Mesodermal cell (in vitro differentiated cells): ENCODE measurements at regions not wholly inside any gene's neighbourhood (a gene's known extent, or its start where the extent isn't known, plus 50 kb on each side); places are given as distances from the start of the nearest gene placed in this dataset.

Source experiments
- H3K27ac ChIP-seq: 2 replicates; pipeline ENCODE4 v1.7.0; 2013; ENCODE audit warnings: mild to moderate bottlenecking, low read depth, low read length, moderate library complexity; ENCODE audit not compliant: severe bottlenecking
- H3K36me3 ChIP-seq: 2 replicates; pipeline ENCODE4 v1.7.1; 2013; ENCODE audit warnings: mild to moderate bottlenecking, low read length, moderate library complexity; ENCODE audit not compliant: control insufficient read depth, insufficient read depth
- H3K4me1 ChIP-seq: one replicate; pipeline ENCODE4 v1.7.1; 2013; ENCODE audit warnings: mild to moderate bottlenecking, low read length; ENCODE audit not compliant: insufficient read depth, control insufficient read depth, poor library complexity, severe bottlenecking
- H3K4me3 ChIP-seq: 2 replicates; pipeline ENCODE4 v1.7.0; 2013; ENCODE audit warnings: low read length, control low read depth, mild to moderate bottlenecking; ENCODE audit not compliant: insufficient read depth, poor library complexity, severe bottlenecking; ENCODE audit errors: extremely low read depth
- H3K9me3 ChIP-seq: 2 replicates; pipeline ENCODE4 v1.7.1; 2013; ENCODE audit warnings: mild to moderate bottlenecking, low read length, moderate library complexity; ENCODE audit not compliant: control insufficient read depth
- WGBS, 2 experiments: methylation state at CpG; one replicate each; pipeline ENCODE4 v1.1.5; 2013; ENCODE audit warnings: missing lambda C conversion rate in 2 of 2; ENCODE audit not compliant: insufficient coverage in 2 of 2; 5-methylcytosine and 5-hydroxymethylcytosine counted together

DNA sequence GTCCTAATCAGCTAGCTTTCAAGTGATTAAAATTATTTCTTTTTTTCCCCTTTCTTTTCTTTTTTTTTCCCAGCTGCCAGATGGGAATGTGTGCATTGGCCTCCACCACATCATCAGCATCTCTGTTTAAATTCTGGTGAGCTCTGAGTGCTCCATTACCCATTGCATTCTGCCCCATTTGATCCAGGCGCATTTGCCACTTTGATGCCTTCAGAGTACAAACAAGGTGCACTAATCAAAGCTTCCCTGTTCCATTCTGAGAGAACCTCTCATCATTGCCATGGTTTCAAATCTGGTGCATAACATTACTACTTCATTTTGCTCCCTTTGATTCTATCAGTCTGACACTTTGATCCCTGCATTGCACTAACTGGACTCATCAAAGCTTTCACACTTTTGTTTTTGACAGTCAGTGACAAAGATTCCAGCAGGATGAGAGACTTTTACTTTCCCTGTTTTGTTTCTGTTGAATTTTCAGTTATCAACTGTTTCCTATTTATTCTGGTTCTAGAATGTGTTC, 238.8 kb upstream of the PCDH10 start:
- Histone ChIP-seq H3K27ac (no peak overlapping the region), H3K36me3 (no peaks in the 10 kb centered on the region), H3K4me3 (no peak overlapping the region), H3K9me3 (peaks cover 3% of the 10 kb centered on the region), H3K4me1 (no peaks in the 10 kb centered on the region)
- 80% methylated on average over 1 of the region's 1 CpG; no CpG with 5 or more reads in 1 of the 2 experiments for WGBS, 2 experiments

DNA sequence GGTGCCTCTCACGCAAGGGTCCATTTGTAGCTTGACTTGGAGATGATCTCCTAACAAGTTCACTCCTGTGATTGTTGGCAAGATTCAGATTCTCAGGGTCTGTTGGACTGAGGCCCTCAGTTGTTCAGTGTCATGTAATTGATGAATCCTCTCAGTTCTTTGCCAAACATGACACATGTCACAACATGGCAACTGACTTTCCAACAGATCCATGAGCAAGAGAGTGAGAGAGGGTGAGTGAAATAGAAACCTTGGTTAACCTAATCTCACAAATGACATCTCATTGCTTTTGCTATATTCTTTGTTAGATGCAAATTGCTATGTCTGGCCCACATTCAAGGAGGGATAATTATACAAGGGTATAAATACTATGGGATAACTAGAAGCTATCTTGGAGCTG, 231.0 kb upstream of the PCDH10 start:
- no peak overlapping the region for H3K4me3 ChIP-seq
- H3K4me1 ChIP-seq: no peaks in the 10 kb centered on the region
- no peak overlapping the region for H3K27ac ChIP-seq
- 83% methylated on average over 1 of the region's 1 CpG; no CpG with 5 or more reads in 1 of the 2 experiments for WGBS, 2 experiments
- H3K36me3 ChIP-seq: no peaks in the 10 kb centered on the region
- no peaks in the 10 kb centered on the region for H3K9me3 ChIP-seq

DNA sequence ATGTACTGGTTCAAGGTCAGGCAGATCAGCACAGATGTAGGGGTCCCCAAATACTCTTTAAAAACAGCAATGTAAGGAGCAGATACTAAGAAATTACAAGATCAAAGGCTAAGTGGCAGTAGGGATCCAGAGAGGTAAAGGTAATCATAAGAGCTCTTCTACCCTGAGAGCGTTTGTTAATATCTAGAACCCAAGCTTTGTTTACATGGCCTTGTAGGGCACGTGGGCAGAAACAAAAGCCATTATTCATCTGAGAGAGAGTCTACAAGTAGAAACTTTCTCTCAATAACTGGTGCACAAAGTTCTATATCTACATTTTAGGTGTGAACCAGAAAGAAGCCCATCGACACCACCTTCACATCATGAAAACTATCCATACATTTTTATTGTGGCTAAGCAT, 225.6 kb upstream of the PCDH10 start:
- H3K4me1 ChIP-seq: no peaks in the 10 kb centered on the region
- H3K4me3 ChIP-seq: no peak overlapping the region
- no peaks in the 10 kb centered on the region for H3K36me3 ChIP-seq
- no peaks in the 10 kb centered on the region for H3K9me3 ChIP-seq
- H3K27ac ChIP-seq: no peak overlapping the region
- WGBS, 2 experiments: 60% methylated on average over 1 of the region's 3 CpGs; no CpG with 5 or more reads in 1 of the 2 experiments

DNA sequence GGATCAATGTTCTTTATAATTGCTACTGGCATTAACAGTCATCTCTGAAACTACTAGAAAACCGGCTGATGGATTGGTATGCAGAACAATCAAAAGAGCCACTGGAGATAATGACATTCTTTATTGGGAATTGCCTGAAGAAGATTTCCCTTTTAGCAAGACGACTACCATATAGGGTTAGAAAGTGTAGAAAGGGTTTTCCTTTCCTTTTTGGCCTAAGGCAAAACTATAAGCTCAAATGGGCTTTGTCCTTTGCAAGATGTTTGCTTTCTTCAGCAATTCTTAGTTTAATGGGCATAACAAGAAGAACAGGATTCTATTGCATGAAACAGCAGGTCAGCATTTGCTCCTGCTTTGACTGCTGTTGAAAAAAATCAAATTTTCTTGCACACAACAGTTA, 214.2 kb upstream of the PCDH10 start:
- H3K4me3 ChIP-seq: no peak overlapping the region
- no peak overlapping the region for H3K27ac ChIP-seq
- H3K9me3 ChIP-seq: no peaks in the 10 kb centered on the region
- 50% methylated on average over 1 of the region's 2 CpGs; no CpG with 5 or more reads in 1 of the 2 experiments for WGBS, 2 experiments
- no peaks in the 10 kb centered on the region for H3K36me3 ChIP-seq
- H3K4me1 ChIP-seq: no peaks in the 10 kb centered on the region

DNA sequence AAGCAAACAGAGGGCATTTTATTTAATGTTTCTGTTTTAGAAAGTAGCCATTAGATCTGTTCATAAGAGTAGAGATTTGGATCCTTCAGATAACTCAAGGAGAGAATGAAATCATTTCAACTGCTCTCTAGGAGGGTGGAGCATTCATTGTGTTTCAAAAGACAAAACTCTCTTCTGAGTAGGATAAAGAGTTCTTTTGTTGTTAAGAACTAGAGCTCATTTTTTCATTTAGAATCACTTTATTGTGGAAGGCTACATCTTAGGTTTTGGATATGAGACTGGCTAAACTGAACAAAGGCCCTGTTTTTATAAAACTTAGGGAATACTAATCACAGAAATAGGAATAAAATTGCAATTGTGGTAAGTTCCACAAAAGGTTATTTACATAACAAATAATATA, 193.9 kb upstream of the PCDH10 start:
- Histone ChIP-seq H3K36me3 (no peaks in the 10 kb centered on the region), H3K27ac (no peak overlapping the region), H3K9me3 (peaks cover 15% of the 10 kb centered on the region), H3K4me1 (no peaks in the 10 kb centered on the region), H3K4me3 (no peak overlapping the region)

DNA sequence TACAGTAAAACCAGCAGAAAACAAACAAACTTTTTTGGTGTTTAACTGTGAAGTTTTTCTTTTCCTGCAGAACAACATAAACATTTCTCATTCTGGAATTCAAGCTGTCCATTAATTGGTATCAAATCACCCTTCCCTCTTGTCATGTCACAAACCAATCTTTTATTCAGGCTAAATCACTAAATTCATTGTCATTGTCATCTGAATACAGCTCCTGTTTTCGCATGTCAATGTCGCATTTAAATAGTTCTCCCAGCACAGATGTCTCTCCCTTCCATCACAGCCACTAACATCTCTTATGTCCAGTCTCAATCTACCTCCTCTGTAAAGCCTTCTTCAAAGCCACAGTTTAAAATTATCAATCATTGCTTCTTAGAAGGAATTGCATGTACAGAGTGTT, 192.1 kb upstream of the PCDH10 start:
- H3K4me1 ChIP-seq: no peaks in the 10 kb centered on the region
- H3K27ac ChIP-seq: no peak overlapping the region
- H3K9me3 ChIP-seq: peaks cover 20% of the 10 kb centered on the region
- WGBS, 2 experiments: 91 to 92% methylated on average over 2 of the region's 2 CpGs
- no peak overlapping the region for H3K4me3 ChIP-seq
- no peaks in the 10 kb centered on the region for H3K36me3 ChIP-seq

DNA sequence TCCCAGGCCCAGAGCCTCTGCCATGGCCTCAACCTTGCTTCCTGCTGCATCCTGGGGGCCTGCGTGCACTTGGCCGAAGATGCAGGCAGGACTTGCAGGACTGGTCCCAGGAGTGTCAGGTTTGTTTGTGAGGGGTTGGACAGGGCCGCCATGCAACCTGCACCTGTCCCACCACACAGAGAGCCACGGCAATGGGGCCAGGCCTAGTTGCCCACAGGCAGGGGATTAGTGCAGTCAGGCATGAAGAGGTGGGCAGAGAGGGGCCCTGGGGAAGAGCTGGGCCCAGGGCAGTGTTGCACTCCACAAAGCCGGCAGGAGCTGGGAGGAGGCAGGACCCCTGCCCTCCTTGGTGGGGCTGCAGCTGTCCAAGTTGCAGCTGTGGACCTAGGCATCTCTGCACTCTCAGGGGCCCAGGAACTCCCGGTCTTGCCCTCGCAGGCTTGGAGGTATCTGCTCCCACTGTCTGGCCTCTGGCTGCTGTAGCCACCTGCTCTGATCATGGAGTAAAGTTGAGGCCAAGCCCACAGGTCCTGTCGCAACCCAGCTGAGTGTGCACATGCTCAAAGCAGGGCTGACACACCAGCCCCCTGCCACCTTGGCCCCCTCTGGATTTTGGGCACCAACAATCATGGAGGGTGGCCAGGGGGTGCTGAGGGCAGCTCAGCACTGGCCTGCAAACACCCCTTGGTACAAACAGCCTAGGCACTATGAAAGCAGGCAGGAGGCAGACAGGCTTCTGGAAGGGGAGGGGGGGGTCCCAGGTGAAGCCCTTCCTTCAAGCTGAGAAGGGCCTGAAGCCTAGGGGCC, 190.4 kb upstream of the PCDH10 start:
- Histone ChIP-seq H3K36me3 (no peaks in the 10 kb centered on the region), H3K4me1 (no peaks in the 10 kb centered on the region), H3K9me3 (peaks cover 20% of the 10 kb centered on the region), H3K27ac (no peak overlapping the region), H3K4me3 (no peak overlapping the region)
- WGBS, 2 experiments: 90 to 93% methylated on average over 6 to 7 of the region's 8 CpGs

DNA sequence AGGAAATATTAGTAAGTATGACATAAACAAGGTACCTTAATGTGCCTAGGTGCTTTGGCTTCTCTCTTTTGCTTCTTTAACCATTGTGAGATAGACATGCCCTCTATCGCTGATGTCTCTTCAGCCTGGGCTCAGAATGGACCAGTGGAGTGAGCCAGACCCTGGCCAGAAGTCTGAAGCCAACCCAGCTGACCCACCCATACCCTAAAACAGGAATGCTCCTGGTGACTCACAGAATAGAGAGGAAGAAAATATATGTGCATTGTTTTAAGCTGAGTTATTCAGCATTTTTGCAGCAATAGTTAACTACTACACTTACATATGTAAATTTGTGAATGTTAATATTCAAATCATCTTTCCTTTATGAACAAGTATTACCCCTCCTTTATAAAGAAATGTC, 167.5 kb upstream of the PCDH10 start:
- Histone ChIP-seq H3K9me3 (no peaks in the 10 kb centered on the region), H3K27ac (no peak overlapping the region), H3K4me1 (no peaks in the 10 kb centered on the region), H3K36me3 (no peaks in the 10 kb centered on the region), H3K4me3 (no peak overlapping the region)
- WGBS, 2 experiments: 80 to 100% methylated on average over 1 of the region's 1 CpG

DNA sequence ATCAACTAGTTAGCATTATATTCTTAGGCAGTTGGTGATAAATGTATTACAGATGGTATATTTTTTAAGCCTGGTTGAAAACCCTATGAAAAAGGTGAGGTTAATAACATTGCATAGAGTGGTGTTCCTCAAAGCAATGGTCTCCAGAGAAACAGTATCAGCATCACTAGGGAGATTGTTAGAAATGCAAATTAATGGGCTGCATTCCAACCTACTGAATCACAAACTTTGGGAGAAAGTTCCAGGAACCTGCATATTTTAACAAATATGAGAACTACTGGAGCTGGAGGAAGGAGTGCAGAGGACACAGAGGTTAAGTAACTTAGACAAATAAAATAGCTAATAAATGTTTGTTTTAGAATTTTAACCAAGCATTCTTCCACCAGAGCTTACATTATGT, 166.9 kb upstream of the PCDH10 start:
- peak overlapping the region; percentile 55 for H3K27ac ChIP-seq
- H3K4me1 ChIP-seq: no peaks in the 10 kb centered on the region
- H3K9me3 ChIP-seq: no peaks in the 10 kb centered on the region
- no peak overlapping the region for H3K4me3 ChIP-seq
- no peaks in the 10 kb centered on the region for H3K36me3 ChIP-seq

DNA sequence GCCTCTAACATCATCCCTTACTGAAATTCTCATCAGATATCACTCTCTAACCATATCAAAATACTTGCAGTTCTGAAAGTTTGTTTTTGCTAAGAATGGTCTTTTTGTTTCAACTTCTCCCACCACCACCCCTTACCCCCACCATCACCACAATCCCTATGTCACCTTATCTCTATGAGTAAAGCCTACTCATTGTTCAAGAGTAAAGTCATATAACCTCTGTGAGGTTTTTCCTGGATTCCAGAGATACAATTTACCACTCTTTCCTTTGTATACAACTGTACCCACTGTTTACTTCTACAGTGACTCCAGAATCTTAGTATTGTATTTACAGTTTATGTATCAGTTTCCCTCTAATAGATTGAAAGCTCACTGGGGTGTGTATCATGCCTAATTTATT, 158.0 kb upstream of the PCDH10 start:
- Histone ChIP-seq H3K4me1 (peaks cover 25% of the 10 kb centered on the region), H3K36me3 (no peaks in the 10 kb centered on the region), H3K27ac (no peak overlapping the region), H3K4me3 (no peak overlapping the region), H3K9me3 (no peaks in the 10 kb centered on the region)

DNA sequence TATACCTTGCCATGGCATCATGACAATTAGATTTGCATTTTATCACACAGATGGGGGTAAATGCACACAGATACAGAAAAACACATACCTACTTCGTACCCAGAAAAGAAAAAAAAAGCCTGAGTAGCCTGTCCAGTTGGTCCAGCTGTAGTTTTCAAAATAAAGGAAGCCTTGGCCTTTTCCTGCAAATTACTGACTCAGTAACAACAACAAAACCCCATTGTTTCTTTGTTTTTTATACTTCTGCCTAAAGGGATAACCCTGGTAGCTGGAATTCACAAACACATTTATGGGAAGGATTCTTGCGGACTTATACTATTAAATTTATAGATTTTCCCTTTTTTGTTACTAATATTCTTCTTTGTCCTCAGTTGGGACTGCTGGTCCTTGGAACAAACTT, 156.4 kb upstream of the PCDH10 start:
- H3K9me3 ChIP-seq: no peaks in the 10 kb centered on the region
- 100% methylated on average over 1 of the region's 2 CpGs; no CpG with 5 or more reads in 1 of the 2 experiments for WGBS, 2 experiments
- no peak overlapping the region for H3K4me3 ChIP-seq
- H3K36me3 ChIP-seq: no peaks in the 10 kb centered on the region
- peaks cover 25% of the 10 kb centered on the region for H3K4me1 ChIP-seq
- peak overlapping the region; percentile 41 for H3K27ac ChIP-seq
